ENCODE measurements at regions not wholly inside any gene's neighbourhood (a gene's known extent, or its start where the extent isn't known, plus 50 kb on each side); places are given as distances from the start of the nearest gene placed in this dataset.

DNA sequence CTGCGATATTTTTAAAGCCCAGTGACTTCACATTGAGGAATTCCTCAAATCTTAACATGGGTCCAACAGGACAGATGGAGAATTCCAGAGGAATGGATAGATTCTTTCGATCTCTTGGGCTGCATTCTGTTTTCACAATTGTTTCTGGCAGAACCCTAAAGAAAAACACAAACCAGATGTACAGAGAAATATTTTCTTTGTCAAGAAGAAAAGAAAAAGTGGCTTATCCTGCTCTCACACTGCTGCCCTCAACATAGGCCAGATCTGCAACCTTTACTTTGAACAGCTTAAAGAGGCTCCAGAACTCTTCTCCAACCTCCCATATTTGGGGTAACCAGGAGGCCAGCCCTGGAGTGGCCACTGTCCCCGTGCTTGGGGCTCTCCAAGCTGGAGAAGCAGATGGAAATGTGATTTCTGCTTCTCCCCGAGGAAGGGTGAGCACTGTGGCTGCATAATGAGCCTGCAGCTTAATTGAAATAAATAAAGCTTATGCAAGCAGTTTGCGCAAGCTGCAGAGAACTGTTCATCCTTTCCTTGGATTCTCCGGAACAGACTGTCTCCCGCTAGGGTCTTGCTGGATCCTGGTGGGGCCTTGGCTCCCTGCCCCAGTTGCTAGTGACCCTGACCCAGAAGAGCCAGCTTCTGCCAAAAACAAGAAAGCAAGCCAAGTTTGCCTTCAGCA lies 453.2 kb upstream of the PROK2 start:
- TF ChIP-seq, protein P1, sequence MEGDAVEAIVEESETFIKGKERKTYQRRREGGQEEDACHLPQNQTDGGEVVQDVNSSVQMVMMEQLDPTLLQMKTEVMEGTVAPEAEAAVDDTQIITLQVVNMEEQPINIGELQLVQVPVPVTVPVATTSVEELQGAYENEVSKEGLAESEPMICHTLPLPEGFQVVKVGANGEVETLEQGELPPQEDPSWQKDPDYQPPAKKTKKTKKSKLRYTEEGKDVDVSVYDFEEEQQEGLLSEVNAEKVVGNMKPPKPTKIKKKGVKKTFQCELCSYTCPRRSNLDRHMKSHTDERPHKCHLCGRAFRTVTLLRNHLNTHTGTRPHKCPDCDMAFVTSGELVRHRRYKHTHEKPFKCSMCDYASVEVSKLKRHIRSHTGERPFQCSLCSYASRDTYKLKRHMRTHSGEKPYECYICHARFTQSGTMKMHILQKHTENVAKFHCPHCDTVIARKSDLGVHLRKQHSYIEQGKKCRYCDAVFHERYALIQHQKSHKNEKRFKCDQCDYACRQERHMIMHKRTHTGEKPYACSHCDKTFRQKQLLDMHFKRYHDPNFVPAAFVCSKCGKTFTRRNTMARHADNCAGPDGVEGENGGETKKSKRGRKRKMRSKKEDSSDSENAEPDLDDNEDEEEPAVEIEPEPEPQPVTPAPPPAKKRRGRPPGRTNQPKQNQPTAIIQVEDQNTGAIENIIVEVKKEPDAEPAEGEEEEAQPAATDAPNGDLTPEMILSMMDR (IDR thresholded peaks at IDR 0.05 in 4 of 5, conservative IDR thresholded peaks at IDR 0.05 in 1 of 5), result no peak
- no peak for TF ChIP-seq POLR2A (IDR thresholded peaks at IDR 0.05)

All from gastrocnemius medialis (tissue), 4 donors.